ENCODE measurements at regions not wholly inside any gene's neighbourhood (a gene's known extent, or its start where the extent isn't known, plus 50 kb on each side); places are given as distances from the start of the nearest gene placed in this dataset.

GRCh38 chr19:30718014-30718413 lies 345.8 kb downstream of the ZNF536 start:
- Mint-ChIP-seq H3K4me1 (peaks cover 13 to 21% of the 10 kb centered on the region in 2 experiments), H3K27me3 (ENCODE audit: low read depth) (peaks cover 5% of the 10 kb centered on the region), H3K36me3 (ENCODE audit: insufficient read depth in 1 of 3, low read depth in 3 of 3) (no peaks in the 10 kb centered on the region), H3K9me3 (no peaks in the 10 kb centered on the region), H3K4me3 (no peak overlapping the region), H3K27ac (no peak overlapping the region)
- H2BK12ac ChIP-seq (ENCODE audit: insufficient read length, low read depth, low read length): no peak overlapping the region
- no peak overlapping the region for H3K4ac ChIP-seq (ENCODE audit: low read depth, low read length)
- no peak overlapping the region for H3K23ac ChIP-seq (ENCODE audit: insufficient read length, low read depth, low read length)
- H2BK20ac ChIP-seq (ENCODE audit: low read depth, low read length, poor library complexity, severe bottlenecking): no peak overlapping the region
- no peaks in the 10 kb centered on the region for H3K79me2 ChIP-seq (ENCODE audit: insufficient read depth, low read length)
- H2BK15ac ChIP-seq (ENCODE audit: low read depth, low read length): no peak overlapping the region
- no peak overlapping the region for H3K27ac ChIP-seq (ENCODE audit: insufficient read length, low read depth, low read length)
- no peak for DNase-seq
- TF ChIP-seq CTCF (conservative IDR thresholded peaks at IDR 0.05): no peak
- H2BK120ac ChIP-seq (ENCODE audit: low read depth, low read length, poor library complexity, severe bottlenecking): no peak overlapping the region
- no peaks in the 10 kb centered on the region for H3K9me3 ChIP-seq (ENCODE audit: control insufficient read depth, low read depth, low read length)
- peaks cover 7% of the 10 kb centered on the region for H3K23me2 ChIP-seq (ENCODE audit: insufficient read length, low read depth, low read length, poor library complexity, severe bottlenecking)
- H3K9ac ChIP-seq (ENCODE audit: extremely low read depth, insufficient read length, low read length): no peak overlapping the region
- no peak overlapping the region for H4K8ac ChIP-seq (replicated peaks; ENCODE audit: insufficient read length, low read depth, low read length)
- H3K4me1 ChIP-seq (ENCODE audit: insufficient read depth, low read length): no peaks in the 10 kb centered on the region
- no peaks in the 10 kb centered on the region for H4K20me1 ChIP-seq (ENCODE audit: control insufficient read depth, insufficient read depth, insufficient read length)
- WGBS (ENCODE audit: extremely low coverage, insufficient read length, low lambda C conversion rate): no CpG with 5 or more reads among the region's 2 CpGs
- H2BK5ac ChIP-seq (ENCODE audit: insufficient read length, low read length): no peak overlapping the region
- H3K79me1 ChIP-seq (ENCODE audit: insufficient read depth, low read depth, low read length, poor library complexity, severe bottlenecking): no peaks in the 10 kb centered on the region
- no peak overlapping the region for H3T11ph ChIP-seq (ENCODE audit: low read length)
- no peak overlapping the region for H3K4me2 ChIP-seq (ENCODE audit: insufficient read depth, insufficient read length, low read length)
- no peaks in the 10 kb centered on the region for H3K27me3 ChIP-seq (ENCODE audit: insufficient read depth, low read length)
- H3K18ac ChIP-seq (ENCODE audit: insufficient read length, low read depth, low read length): no peak overlapping the region
- H3K14ac ChIP-seq (ENCODE audit: insufficient read depth, low read length): no peak overlapping the region
- no peak overlapping the region for H2AK5ac ChIP-seq (ENCODE audit: insufficient read length, low read length)
- H4K91ac ChIP-seq (ENCODE audit: insufficient read length, low read depth, low read length): no peak overlapping the region
- no peak overlapping the region for H3K56ac ChIP-seq (ENCODE audit: insufficient read length, low read depth, low read length)
- no peak overlapping the region for H4K5ac ChIP-seq (ENCODE audit: insufficient read length, low read depth, low read length)
- no peak overlapping the region for H2AFZ ChIP-seq (ENCODE audit: low read length)

All from H9 (cell line).